GM12878 (cell line): ENCODE measurements at regions not wholly inside any gene's neighbourhood (a gene's known extent, or its start where the extent isn't known, plus 50 kb on each side); places are given as distances from the start of the nearest gene placed in this dataset.

Experiments
- ATAC-seq: fragments of 200-7000 bp; cut with Tn5 transposase; 3 replicates; pipeline ENCODE4 v1.9.1; 2020; ENCODE audit warnings: mild to moderate bottlenecking, moderate library complexity
- BruUV-seq: library from RNA; stranded (reverse); fragments of 400-500 nt; replicated peaks from 2 replicates; lab custom pipeline; 2021; lab: Mats Ljungman, UMichigan
- CTCF ChIA-PET: fragments of 300-600 bp; sonication (Branson Sonifier 250); formaldehyde crosslinking; extraction: SDS; loops from one replicate; lab custom pipeline; 2021; ENCODE audit warnings: inconsistent platforms; lab: Yijun Ruan, JAX
- POLR2A ChIA-PET: fragments of 350-600 bp; formaldehyde crosslinking; extraction: SDS; loops from one replicate; lab custom pipeline; 2021; ENCODE audit warnings: inconsistent platforms; lab: Charles Lee
- RAD21 ChIA-PET: fragments of 300-600 bp; sonication (Branson Sonifier 250); formaldehyde crosslinking; loops from one replicate; lab custom pipeline; 2023; ENCODE audit warnings: antibody characterized with exemption; ENCODE audit not compliant: unreplicated experiment; lab: Charles Lee
- SMC1A ChIA-PET: fragments of 300-600 bp; sonication (Branson Sonifier 250); formaldehyde crosslinking; loops from one replicate; lab custom pipeline; 2023; ENCODE audit not compliant: unreplicated experiment, uncharacterized antibody; lab: Charles Lee
- DNase-seq: peaks from one replicate; pipeline ENCODE4 v3.0.0-alpha.2; 2011; ENCODE audit warnings: low read depth, low spot score
- FAIRE-seq: peaks from 3 replicates; lab custom pipeline; 2011; peaks lifted over from hg19 to GRCh38; lab: Jason Lieb, UNC
- H2AFZ ChIP-seq: 2 replicates; pipeline ENCODE4 v1.6.0; 2011; ENCODE audit warnings: low read depth, low read length, control low read depth; ENCODE audit not compliant: control insufficient read depth
- H3K27ac ChIP-seq: 2 replicates; pipeline ENCODE4 v1.5.1; 2011; ENCODE audit warnings: control low read depth; ENCODE audit not compliant: control insufficient read depth, insufficient read depth
- H3K27me3 ChIP-seq, 2 experiments: replicated peaks in 1 of 2; 2 replicates each; pipeline versions ENCODE4 v1.6.0 to v1.6.1; 2011; ENCODE audit warnings: low read length in 1 of 2; ENCODE audit not compliant: control insufficient read depth in 2 of 2, insufficient read depth in 2 of 2
- H3K36me3 ChIP-seq, 2 experiments: 2 replicates each; pipeline ENCODE4 v1.5.1; 2011; ENCODE audit warnings: low read length in 1 of 2; ENCODE audit not compliant: control insufficient read depth in 2 of 2, insufficient read depth in 2 of 2
- H3K4me1 ChIP-seq: 2 replicates; pipeline ENCODE4 v1.6.1; 2011; ENCODE audit warnings: mild to moderate bottlenecking, low read length, moderate library complexity, mixed read lengths; ENCODE audit not compliant: control insufficient read depth, insufficient read depth
- H3K4me2 ChIP-seq: 2 replicates; pipeline ENCODE4 v1.6.0; 2011; ENCODE audit warnings: control low read depth; ENCODE audit not compliant: control insufficient read depth, insufficient read depth
- H3K4me3 ChIP-seq: fragments of 200-600 bp; sonication (generic); 2 replicates; pipeline ENCODE4 v1.5.1; 2016
- H3K79me2 ChIP-seq: 2 replicates; pipeline ENCODE4 v1.6.0; 2011; ENCODE audit warnings: low read length; ENCODE audit not compliant: control insufficient read depth, insufficient read depth
- H3K9ac ChIP-seq: 2 replicates; pipeline ENCODE4 v1.8.0; 2011; ENCODE audit warnings: low read length, control low read depth, mixed read lengths; ENCODE audit not compliant: control insufficient read depth, insufficient read depth
- H3K9me3 ChIP-seq: replicated peaks from 3 replicates; pipeline ENCODE4 v1.5.1; 2011; ENCODE audit warnings: mild to moderate bottlenecking, low read length; ENCODE audit not compliant: control insufficient read depth, insufficient read depth
- H4K20me1 ChIP-seq: 2 replicates; pipeline ENCODE4 v1.6.0; 2011; ENCODE audit not compliant: control insufficient read depth, insufficient read depth
- ATF7 ChIP-seq: fragments of 450-650 bp; IDR thresholded peaks from 2 replicates; pipeline ENCODE4 v1.6.1; 2016; ENCODE audit warnings: low read depth, mild to moderate bottlenecking
- BACH1 ChIP-seq: fragments of 450-650 bp; IDR thresholded peaks from 2 replicates; pipeline ENCODE4 v1.6.1; 2017; ENCODE audit warnings: mild to moderate bottlenecking, borderline replicate concordance
- FOXM1 ChIP-seq: IDR thresholded peaks from 2 replicates; pipeline ENCODE4 v1.6.1; 2012; ENCODE audit warnings: low read depth, mild to moderate bottlenecking, inconsistent platforms, low read length, moderate library complexity
- HSF1 ChIP-seq: fragments of 150-350 bp; IDR thresholded peaks from 2 replicates; pipeline ENCODE4 v1.6.1; 2014; ENCODE audit warnings: mild to moderate bottlenecking, low read depth, low read length
- NFIC ChIP-seq: IDR thresholded peaks from 2 replicates; pipeline ENCODE4 v1.6.1; 2012; ENCODE audit warnings: low read depth, mild to moderate bottlenecking, inconsistent platforms, low read length, moderate library complexity
- SMC3 ChIP-seq: IDR thresholded peaks from 2 replicates; pipeline ENCODE4 v1.6.1; 2011; ENCODE audit warnings: low read length, improper control_type of control experiment, borderline replicate concordance
- TARDBP ChIP-seq: IDR thresholded peaks from 2 replicates; pipeline ENCODE4 v1.6.1; 2016; ENCODE audit warnings: borderline replicate concordance
- ZBED1 ChIP-seq: IDR thresholded peaks from 2 replicates; pipeline ENCODE4 v1.6.1; 2016; ENCODE audit warnings: borderline replicate concordance
- WGBS: methylation state at CpG from one replicate; pipeline ENCODE4 v1.1.6; 2016; ENCODE audit warnings: low lambda C conversion rate; ENCODE audit not compliant: insufficient replicate concordance, insufficient coverage; ENCODE audit errors: missing lambda C conversion rate; 5-methylcytosine and 5-hydroxymethylcytosine counted together
- in situ Hi-C: fragments of 300-500 bp; cut with MboI; formaldehyde crosslinking; loops from 9 replicates; pipeline ENCODE4 v1.14.3; 2018; ENCODE audit warnings: mixed read lengths
- intact Hi-C: fragments of 100-400 bp; cut with micrococcal nuclease; formaldehyde crosslinking; loops from one replicate; pipeline ENCODE4 v1.14.2; 2022; ENCODE audit not compliant: unreplicated experiment

- no TSS peak for BruUV-seq
- no peak for TF ChIP-seq ATF7
- TF ChIP-seq ZBED1, result no peak
- TF ChIP-seq NFIC, result no peak
- TF ChIP-seq FOXM1, result no peak
- TF ChIP-seq HSF1, result no peak
- no peak for TF ChIP-seq TARDBP
- TF ChIP-seq BACH1, result no peak
- TF ChIP-seq SMC3, result no peak
- CTCF ChIA-PET, result interaction anchor here (0.8 to 1.3 kb wide), 2 partner anchors 10 to 55 kb away, joined by 3 read pairs; no protein-coding TSS in a partner anchor
- H3K36me3 ChIP-seq, result no peaks in the 10 kb centered on the region
- no peak overlapping the region for H3K27ac ChIP-seq
- H3K9me3 ChIP-seq, result no peaks in the 10 kb centered on the region
- FAIRE-seq, result no peak
- H3K4me2 ChIP-seq, result no peak overlapping the region
- ATAC-seq, result no peak
- H3K4me1 ChIP-seq, result no peaks in the 10 kb centered on the region
- H3K9ac ChIP-seq, result no peak overlapping the region
- SMC1A ChIA-PET, result interaction anchor here (1.2 to 1.3 kb wide), 2 partner anchors 11 to 13 kb away, joined by 3 to 5 read pairs; no protein-coding TSS in a partner anchor
- WGBS, result 19% methylated on average over 1 of the region's 1 CpG
- intact Hi-C loops, result no loop called here
- H3K4me3 ChIP-seq, result no peak overlapping the region
- RAD21 ChIA-PET, result no interaction called here
- H4K20me1 ChIP-seq, result no peaks in the 10 kb centered on the region
- no peaks in the 10 kb centered on the region for H3K27me3 ChIP-seq
- in situ Hi-C loops, result no loop called here
- DNase-seq, result no peak
- POLR2A ChIA-PET, result interaction anchor here (0.7 to 1.2 kb wide), 2 partner anchors 21 to 34 kb away, joined by 3 to 4 read pairs; no protein-coding TSS in a partner anchor
- no peaks in the 10 kb centered on the region for H3K79me2 ChIP-seq
- H2AFZ ChIP-seq, result no peak overlapping the region
Observed at GRCh38 chr6:11640486-11640885, 102.9 kb downstream of the TMEM170B start.
